HUES48 (cell line): ENCODE measurements at regions not wholly inside any gene's neighbourhood (a gene's known extent, or its start where the extent isn't known, plus 50 kb on each side); places are given as distances from the start of the nearest gene placed in this dataset.

Experiments used
- H3K27ac ChIP-seq: one replicate; pipeline ENCODE4 v1.7.0; 2013; ENCODE audit warnings: low read depth, low read length, inconsistent platforms
- H3K27me3 ChIP-seq: 2 replicates; pipeline ENCODE4 v1.6.1; 2013; ENCODE audit warnings: mild to moderate bottlenecking, low read length; ENCODE audit not compliant: control insufficient read depth, insufficient read depth
- H3K36me3 ChIP-seq: 2 replicates; pipeline ENCODE4 v1.6.1; 2013; ENCODE audit warnings: low read length; ENCODE audit not compliant: control insufficient read depth, insufficient read depth
- H3K4me1 ChIP-seq: 2 replicates; pipeline ENCODE4 v1.6.1; 2013; ENCODE audit warnings: mild to moderate bottlenecking, low read length; ENCODE audit not compliant: control insufficient read depth, insufficient read depth
- H3K4me3 ChIP-seq: 2 replicates; pipeline ENCODE4 v1.5.1; 2013; ENCODE audit warnings: mild to moderate bottlenecking, low read depth, low read length
- H3K9ac ChIP-seq: 2 replicates; pipeline ENCODE4 v1.6.1; 2013; ENCODE audit warnings: mild to moderate bottlenecking, low read depth, low read length, moderate library complexity
- H3K9me3 ChIP-seq: 2 replicates; pipeline ENCODE4 v1.6.1; 2013; ENCODE audit warnings: low read length; ENCODE audit not compliant: control insufficient read depth, insufficient read depth

- Histone ChIP-seq H3K27ac (no peak overlapping the region), H3K27me3 (no peaks in the 10 kb centered on the region), H3K4me3 (no peak overlapping the region), H3K4me1 (no peaks in the 10 kb centered on the region), H3K9me3 (peaks cover 11% of the 10 kb centered on the region), H3K9ac (no peak overlapping the region), H3K36me3 (no peaks in the 10 kb centered on the region)
Observed at GRCh38 chr5:25764733-25765132, 1120.0 kb upstream of the CDH10 start.

- H3K9ac ChIP-seq, result no peak overlapping the region
- no peaks in the 10 kb centered on the region for H3K36me3 ChIP-seq
- no peaks in the 10 kb centered on the region for H3K27me3 ChIP-seq
- peaks cover 7% of the 10 kb centered on the region for H3K9me3 ChIP-seq
- H3K4me3 ChIP-seq, result no peak overlapping the region
- H3K27ac ChIP-seq, result no peak overlapping the region
- no peaks in the 10 kb centered on the region for H3K4me1 ChIP-seq
Observed at GRCh38 chr5:25763781-25764180, 1119.0 kb upstream of the CDH10 start.

GRCh38 chr5:25754895-25755294 lies 1110.1 kb upstream of the CDH10 start:
- Histone ChIP-seq H3K4me1 (no peaks in the 10 kb centered on the region), H3K27me3 (no peaks in the 10 kb centered on the region), H3K36me3 (no peaks in the 10 kb centered on the region), H3K27ac (no peak overlapping the region), H3K4me3 (no peak overlapping the region), H3K9ac (no peak overlapping the region), H3K9me3 (peaks cover 52% of the 10 kb centered on the region)

- Histone ChIP-seq H3K9me3 (no peaks in the 10 kb centered on the region), H3K27ac (no peak overlapping the region), H3K4me1 (peaks cover 18% of the 10 kb centered on the region), H3K36me3 (no peaks in the 10 kb centered on the region), H3K27me3 (no peaks in the 10 kb centered on the region), H3K9ac (no peak overlapping the region), H3K4me3 (no peak overlapping the region)
Observed at GRCh38 chr5:25744908-25745307, 1100.1 kb upstream of the CDH10 start.

- no peaks in the 10 kb centered on the region for H3K36me3 ChIP-seq
Observed at GRCh38 chr5:25716680-25717079, 1071.9 kb upstream of the CDH10 start.

GRCh38 chr5:25713259-25713658 lies 1068.5 kb upstream of the CDH10 start:
- Histone ChIP-seq H3K36me3 (no peaks in the 10 kb centered on the region), H3K27me3 (no peaks in the 10 kb centered on the region), H3K4me1 (peaks cover 6% of the 10 kb centered on the region; the same call in 1 of the 2 replicates), H3K9me3 (no peaks in the 10 kb centered on the region), H3K4me3 (no peak overlapping the region), H3K9ac (no peak overlapping the region), H3K27ac (no peak overlapping the region)

More at GRCh38 chr5:25716680-25717079, 1071.9 kb upstream of the CDH10 start:
- Histone ChIP-seq H3K27me3 (no peaks in the 10 kb centered on the region), H3K9me3 (no peaks in the 10 kb centered on the region), H3K9ac (no peak overlapping the region), H3K4me3 (no peak overlapping the region), H3K27ac (no peak overlapping the region), H3K4me1 (peaks cover 6% of the 10 kb centered on the region; the same call in 1 of the 2 replicates)

- H3K27ac ChIP-seq, result no peak overlapping the region
- no peaks in the 10 kb centered on the region for H3K36me3 ChIP-seq
- H3K9ac ChIP-seq, result no peak overlapping the region
- H3K4me1 ChIP-seq, result no peaks in the 10 kb centered on the region
- no peak overlapping the region for H3K4me3 ChIP-seq
- H3K9me3 ChIP-seq, result no peaks in the 10 kb centered on the region
- H3K27me3 ChIP-seq, result no peaks in the 10 kb centered on the region
Observed at GRCh38 chr5:25707093-25707492, 1062.3 kb upstream of the CDH10 start.

- Histone ChIP-seq H3K9ac (no peak overlapping the region), H3K9me3 (no peaks in the 10 kb centered on the region), H3K27me3 (no peaks in the 10 kb centered on the region), H3K4me3 (no peak overlapping the region), H3K27ac (no peak overlapping the region), H3K4me1 (no peaks in the 10 kb centered on the region), H3K36me3 (no peaks in the 10 kb centered on the region)
Observed at GRCh38 chr5:25701936-25702335, 1057.2 kb upstream of the CDH10 start.

GRCh38 chr5:25694801-25695200 lies 1050.0 kb upstream of the CDH10 start:
- H3K9me3 ChIP-seq, result no peaks in the 10 kb centered on the region

GRCh38 chr5:25688156-25688555 lies 1043.4 kb upstream of the CDH10 start:
- H3K4me3 ChIP-seq, result no peak overlapping the region
- no peaks in the 10 kb centered on the region for H3K27me3 ChIP-seq
- no peak overlapping the region for H3K9ac ChIP-seq
- H3K27ac ChIP-seq, result no peak overlapping the region
- H3K36me3 ChIP-seq, result no peaks in the 10 kb centered on the region
- H3K9me3 ChIP-seq, result no peaks in the 10 kb centered on the region
- H3K4me1 ChIP-seq, result no peaks in the 10 kb centered on the region

More at GRCh38 chr5:25694801-25695200, 1050.0 kb upstream of the CDH10 start:
- H3K4me1 ChIP-seq, result no peaks in the 10 kb centered on the region
- H3K27ac ChIP-seq, result no peak overlapping the region
- H3K4me3 ChIP-seq, result no peak overlapping the region
- no peaks in the 10 kb centered on the region for H3K36me3 ChIP-seq
- H3K9ac ChIP-seq, result no peak overlapping the region
- no peaks in the 10 kb centered on the region for H3K27me3 ChIP-seq

GRCh38 chr5:25669645-25670401 lies 1025.0 kb upstream of the CDH10 start:
- no peak overlapping the region for H3K27ac ChIP-seq
- no peaks in the 10 kb centered on the region for H3K9me3 ChIP-seq
- no peaks in the 10 kb centered on the region for H3K36me3 ChIP-seq
- no peak overlapping the region for H3K9ac ChIP-seq
- no peak overlapping the region for H3K4me3 ChIP-seq
- H3K4me1 ChIP-seq, result no peaks in the 10 kb centered on the region
- no peaks in the 10 kb centered on the region for H3K27me3 ChIP-seq
